ENCODE measurements at regions not wholly inside any gene's neighbourhood (a gene's known extent, or its start where the extent isn't known, plus 50 kb on each side); places are given as distances from the start of the nearest gene placed in this dataset.

- peak overlapping the region; percentile 71 for H3K4me3 Mint-ChIP-seq
- ATAC-seq (no peak), DNase-seq (ENCODE audit: low spot score in 2 of 2) (no peak)
- peak overlapping the region; percentile 99 for H3K27ac Mint-ChIP-seq
- H3K9me3 Mint-ChIP-seq: peaks cover 2% of the 10 kb centered on the region
- peaks cover 91% of the 10 kb centered on the region for H3K4me1 Mint-ChIP-seq
- peaks cover 27% of the 10 kb centered on the region for H3K36me3 Mint-ChIP-seq
These were observed 312.4 kb downstream of the RPAP3 start for GRCh38 chr12:47393403-47393790.

- H3K9me3 Mint-ChIP-seq: peaks cover 2% of the 10 kb centered on the region
- peaks cover 87% of the 10 kb centered on the region for H3K4me1 Mint-ChIP-seq
- peak overlapping the region; percentile 99 for H3K27ac Mint-ChIP-seq
- H3K36me3 Mint-ChIP-seq: peaks cover 27% of the 10 kb centered on the region
- ATAC-seq: peak; percentile 78
- H3K4me3 Mint-ChIP-seq: peak overlapping the region; percentile 71
- peak; percentile 46 to 80 for DNase-seq (ENCODE audit: low spot score in 2 of 2)
These were observed 311.8 kb upstream of the AMIGO2 start for GRCh38 chr12:47391566-47391965.

GRCh38 chr12:47388712-47389111 is 309.0 kb upstream of the AMIGO2 start:
- peaks cover 17% of the 10 kb centered on the region for H3K36me3 Mint-ChIP-seq
- H3K9me3 Mint-ChIP-seq: peaks cover 2% of the 10 kb centered on the region
- H3K27ac Mint-ChIP-seq: peak overlapping the region; percentile 99
- DNase-seq (ENCODE audit: low spot score in 2 of 2): no peak
- H3K4me3 Mint-ChIP-seq: peak overlapping the region; percentile 30
- ATAC-seq: no peak
- H3K4me1 Mint-ChIP-seq: peaks cover 79% of the 10 kb centered on the region

GRCh38 chr12:47387994-47388393 is 308.2 kb upstream of the AMIGO2 start:
- H3K4me3 Mint-ChIP-seq: peak overlapping the region; percentile 30
- peaks cover 17% of the 10 kb centered on the region for H3K36me3 Mint-ChIP-seq
- H3K4me1 Mint-ChIP-seq: peaks cover 76% of the 10 kb centered on the region
- ATAC-seq (peak; percentile 51), DNase-seq (ENCODE audit: low spot score in 2 of 2) (peak in 1 of 2 donors; percentile 53)
- peaks cover 2% of the 10 kb centered on the region for H3K9me3 Mint-ChIP-seq
- H3K27ac Mint-ChIP-seq: peak overlapping the region; percentile 99

- no peak overlapping the region for H3K4me3 Mint-ChIP-seq
- no peaks in the 10 kb centered on the region for H3K36me3 Mint-ChIP-seq
- DNase-seq (ENCODE audit: low spot score in 2 of 2) (no peak), ATAC-seq (no peak)
- peak overlapping the region; percentile 58 for H3K27ac Mint-ChIP-seq
- peaks cover 65% of the 10 kb centered on the region for H3K4me1 Mint-ChIP-seq
- H3K9me3 Mint-ChIP-seq: no peaks in the 10 kb centered on the region
These were observed 305.9 kb upstream of the AMIGO2 start for GRCh38 chr12:47385653-47386052.

GRCh38 chr12:47383942-47384341 is 304.2 kb upstream of the AMIGO2 start:
- Mint-ChIP-seq H3K4me1 (peaks cover 59% of the 10 kb centered on the region), H3K36me3 (no peaks in the 10 kb centered on the region), H3K9me3 (no peaks in the 10 kb centered on the region), H3K4me3 (no peak overlapping the region), H3K27ac (peak overlapping the region; percentile 58)
- ATAC-seq (no peak), DNase-seq (ENCODE audit: low spot score in 2 of 2) (no peak)

- H3K4me1 Mint-ChIP-seq: peaks cover 52% of the 10 kb centered on the region
- no peak for ATAC-seq
These were observed 302.5 kb upstream of the AMIGO2 start for GRCh38 chr12:47382305-47382704.

GRCh38 chr12:47378907-47379306 is 299.1 kb upstream of the AMIGO2 start:
- H3K4me3 Mint-ChIP-seq: no peak overlapping the region
- H3K27ac Mint-ChIP-seq: peak overlapping the region; percentile 75
- peaks cover 38% of the 10 kb centered on the region for H3K4me1 Mint-ChIP-seq
- peak; percentile 26 for ATAC-seq
- no peaks in the 10 kb centered on the region for H3K36me3 Mint-ChIP-seq
- peaks cover 3% of the 10 kb centered on the region for H3K9me3 Mint-ChIP-seq
- DNase-seq (ENCODE audit: low spot score in 2 of 2): no peak

More at GRCh38 chr12:47382305-47382704, 302.5 kb upstream of the AMIGO2 start:
- no peak for DNase-seq (ENCODE audit: low spot score in 2 of 2)
- Mint-ChIP-seq H3K27ac (no peak overlapping the region), H3K4me3 (no peak overlapping the region), H3K9me3 (no peaks in the 10 kb centered on the region), H3K36me3 (no peaks in the 10 kb centered on the region)

GRCh38 chr12:47378222-47378582 is 298.4 kb upstream of the AMIGO2 start:
- Mint-ChIP-seq H3K9me3 (peaks cover 3% of the 10 kb centered on the region), H3K36me3 (no peaks in the 10 kb centered on the region), H3K4me3 (no peak overlapping the region), H3K4me1 (peaks cover 39% of the 10 kb centered on the region), H3K27ac (peak overlapping the region; percentile 75)
- DNase-seq (ENCODE audit: low spot score in 2 of 2) (no peak), ATAC-seq (no peak)

- peaks cover 38% of the 10 kb centered on the region for H3K4me1 Mint-ChIP-seq
- no peaks in the 10 kb centered on the region for H3K36me3 Mint-ChIP-seq
- no peak overlapping the region for H3K4me3 Mint-ChIP-seq
- ATAC-seq (peak; percentile 50), DNase-seq (ENCODE audit: low spot score in 2 of 2) (no peak)
- H3K9me3 Mint-ChIP-seq: peaks cover 3% of the 10 kb centered on the region
- peak overlapping the region; percentile 63 for H3K27ac Mint-ChIP-seq
These were observed 297.9 kb upstream of the AMIGO2 start for GRCh38 chr12:47377414-47378221.

GRCh38 chr12:47376927-47377326 is 297.2 kb upstream of the AMIGO2 start:
- Mint-ChIP-seq H3K4me1 (peaks cover 31% of the 10 kb centered on the region), H3K27ac (peak overlapping the region; percentile 63), H3K36me3 (no peaks in the 10 kb centered on the region), H3K4me3 (no peak overlapping the region), H3K9me3 (peaks cover 3% of the 10 kb centered on the region)
- DNase-seq (ENCODE audit: low spot score in 2 of 2): no peak
- ATAC-seq: no peak

GRCh38 chr12:47373554-47374150 is 293.9 kb upstream of the AMIGO2 start:
- Mint-ChIP-seq H3K27ac (peak overlapping the region; percentile 5), H3K36me3 (peaks cover 6% of the 10 kb centered on the region), H3K4me1 (peaks cover 18% of the 10 kb centered on the region), H3K9me3 (peaks cover 3% of the 10 kb centered on the region), H3K4me3 (no peak overlapping the region)
- ATAC-seq: no peak
- no peak for DNase-seq (ENCODE audit: low spot score in 2 of 2)

GRCh38 chr12:47370421-47370820 is 290.7 kb upstream of the AMIGO2 start:
- Mint-ChIP-seq H3K36me3 (peaks cover 6% of the 10 kb centered on the region), H3K4me1 (peaks cover 11% of the 10 kb centered on the region), H3K27ac (no peak overlapping the region), H3K4me3 (no peak overlapping the region), H3K9me3 (peaks cover 3% of the 10 kb centered on the region)
- DNase-seq (ENCODE audit: low spot score in 2 of 2) (no peak), ATAC-seq (no peak)

- H3K36me3 Mint-ChIP-seq: peaks cover 6% of the 10 kb centered on the region
- H3K4me3 Mint-ChIP-seq: no peak overlapping the region
- no peak overlapping the region for H3K27ac Mint-ChIP-seq
- DNase-seq (ENCODE audit: low spot score in 2 of 2) (no peak), ATAC-seq (no peak)
- peaks cover 11% of the 10 kb centered on the region for H3K4me1 Mint-ChIP-seq
- H3K9me3 Mint-ChIP-seq: no peaks in the 10 kb centered on the region
These were observed 289.3 kb upstream of the AMIGO2 start for GRCh38 chr12:47369085-47369484.

- H3K4me1 Mint-ChIP-seq: peaks cover under 1% of the 10 kb centered on the region
- ATAC-seq (peak; percentile 61), DNase-seq (ENCODE audit: low spot score in 2 of 2) (no peak)
- H3K9me3 Mint-ChIP-seq: no peaks in the 10 kb centered on the region
- no peak overlapping the region for H3K4me3 Mint-ChIP-seq
- peaks cover 6% of the 10 kb centered on the region for H3K36me3 Mint-ChIP-seq
- no peak overlapping the region for H3K27ac Mint-ChIP-seq
These were observed 288.3 kb upstream of the AMIGO2 start for GRCh38 chr12:47367912-47368537.

GRCh38 chr12:47366579-47366978 is 286.8 kb upstream of the AMIGO2 start:
- H3K4me1 Mint-ChIP-seq: peaks cover 15% of the 10 kb centered on the region
- ATAC-seq (no peak), DNase-seq (ENCODE audit: low spot score in 2 of 2) (no peak)
- peaks cover 10% of the 10 kb centered on the region for H3K36me3 Mint-ChIP-seq
- no peaks in the 10 kb centered on the region for H3K9me3 Mint-ChIP-seq
- no peak overlapping the region for H3K27ac Mint-ChIP-seq
- no peak overlapping the region for H3K4me3 Mint-ChIP-seq
